ENCODE measurements at regions not wholly inside any gene's neighbourhood (a gene's known extent, or its start where the extent isn't known, plus 50 kb on each side); places are given as distances from the start of the nearest gene placed in this dataset.

- TF ChIP-seq, protein P1, sequence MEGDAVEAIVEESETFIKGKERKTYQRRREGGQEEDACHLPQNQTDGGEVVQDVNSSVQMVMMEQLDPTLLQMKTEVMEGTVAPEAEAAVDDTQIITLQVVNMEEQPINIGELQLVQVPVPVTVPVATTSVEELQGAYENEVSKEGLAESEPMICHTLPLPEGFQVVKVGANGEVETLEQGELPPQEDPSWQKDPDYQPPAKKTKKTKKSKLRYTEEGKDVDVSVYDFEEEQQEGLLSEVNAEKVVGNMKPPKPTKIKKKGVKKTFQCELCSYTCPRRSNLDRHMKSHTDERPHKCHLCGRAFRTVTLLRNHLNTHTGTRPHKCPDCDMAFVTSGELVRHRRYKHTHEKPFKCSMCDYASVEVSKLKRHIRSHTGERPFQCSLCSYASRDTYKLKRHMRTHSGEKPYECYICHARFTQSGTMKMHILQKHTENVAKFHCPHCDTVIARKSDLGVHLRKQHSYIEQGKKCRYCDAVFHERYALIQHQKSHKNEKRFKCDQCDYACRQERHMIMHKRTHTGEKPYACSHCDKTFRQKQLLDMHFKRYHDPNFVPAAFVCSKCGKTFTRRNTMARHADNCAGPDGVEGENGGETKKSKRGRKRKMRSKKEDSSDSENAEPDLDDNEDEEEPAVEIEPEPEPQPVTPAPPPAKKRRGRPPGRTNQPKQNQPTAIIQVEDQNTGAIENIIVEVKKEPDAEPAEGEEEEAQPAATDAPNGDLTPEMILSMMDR (IDR thresholded peaks at IDR 0.05; ENCODE audit: poor library complexity), result no peak
- TF ChIP-seq EZH2 (IDR thresholded peaks at IDR 0.05; ENCODE audit: borderline replicate concordance), result no peak
- TF ChIP-seq EZH2phosphoT487 (IDR thresholded peaks at IDR 0.05; ENCODE audit: low read depth, severe bottlenecking, unreplicated experiment), result no peak
Observed at GRCh38 chr18:64854112-64854511, 705.2 kb upstream of the LINC00305 start.

Data from hepatocyte (in vitro differentiated cells).